ENCODE measurements at regions not wholly inside any gene's neighbourhood (a gene's known extent, or its start where the extent isn't known, plus 50 kb on each side); places are given as distances from the start of the nearest gene placed in this dataset.
A peak's percentile ranks its signal among the peaks of the same experiment; 100 is the strongest.

DNA sequence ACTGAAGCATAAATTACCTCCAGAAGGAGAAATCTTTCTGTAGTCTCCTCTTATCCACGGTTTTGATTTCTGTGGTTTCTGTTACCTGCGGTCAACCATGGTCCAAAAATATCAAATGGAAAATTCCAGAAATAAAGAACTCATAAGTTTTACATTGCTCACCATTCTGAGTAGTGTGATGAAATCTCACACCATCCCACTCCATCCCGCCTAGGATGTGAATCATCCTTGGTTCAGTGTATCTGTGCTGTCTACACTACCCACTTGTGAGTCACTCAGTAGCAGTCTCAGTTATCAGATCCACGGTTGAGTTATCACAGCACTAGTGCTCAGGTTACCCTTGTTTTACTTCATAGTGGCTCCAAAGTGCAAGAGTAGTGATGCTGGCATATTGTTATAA lies 371.2 kb downstream of the NFIB start:
- WGBS, 2 donors = 75 to 76% methylated on average over 4 of the region's 4 CpGs
- Histone ChIP-seq H3K27me3 (no peaks in the 10 kb centered on the region), H3K4me1 (peaks cover 0 to 4% (median 0%) of the 10 kb centered on the region in 4 donors), H3K36me3 (no peaks in the 10 kb centered on the region), H3K9me3 (no peaks in the 10 kb centered on the region), H3K27ac (peak overlapping the region in 1 of 4 donors; percentile 18), H3K4me3 (no peak overlapping the region)
- peak; percentile 69 for DNase-seq
- TF ChIP-seq, protein P1, sequence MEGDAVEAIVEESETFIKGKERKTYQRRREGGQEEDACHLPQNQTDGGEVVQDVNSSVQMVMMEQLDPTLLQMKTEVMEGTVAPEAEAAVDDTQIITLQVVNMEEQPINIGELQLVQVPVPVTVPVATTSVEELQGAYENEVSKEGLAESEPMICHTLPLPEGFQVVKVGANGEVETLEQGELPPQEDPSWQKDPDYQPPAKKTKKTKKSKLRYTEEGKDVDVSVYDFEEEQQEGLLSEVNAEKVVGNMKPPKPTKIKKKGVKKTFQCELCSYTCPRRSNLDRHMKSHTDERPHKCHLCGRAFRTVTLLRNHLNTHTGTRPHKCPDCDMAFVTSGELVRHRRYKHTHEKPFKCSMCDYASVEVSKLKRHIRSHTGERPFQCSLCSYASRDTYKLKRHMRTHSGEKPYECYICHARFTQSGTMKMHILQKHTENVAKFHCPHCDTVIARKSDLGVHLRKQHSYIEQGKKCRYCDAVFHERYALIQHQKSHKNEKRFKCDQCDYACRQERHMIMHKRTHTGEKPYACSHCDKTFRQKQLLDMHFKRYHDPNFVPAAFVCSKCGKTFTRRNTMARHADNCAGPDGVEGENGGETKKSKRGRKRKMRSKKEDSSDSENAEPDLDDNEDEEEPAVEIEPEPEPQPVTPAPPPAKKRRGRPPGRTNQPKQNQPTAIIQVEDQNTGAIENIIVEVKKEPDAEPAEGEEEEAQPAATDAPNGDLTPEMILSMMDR (IDR thresholded peaks at IDR 0.05) = no peak
- TF ChIP-seq EP300 (IDR thresholded peaks at IDR 0.05) = no peak
- peak in 1 of 4 donors; percentile 53 for TF ChIP-seq POLR2AphosphoS5 (IDR thresholded peaks at IDR 0.05)
- no peak for TF ChIP-seq POLR2A (IDR thresholded peaks at IDR 0.05)
- intact Hi-C loops (cut with DNase I) = no loop called here

DNA sequence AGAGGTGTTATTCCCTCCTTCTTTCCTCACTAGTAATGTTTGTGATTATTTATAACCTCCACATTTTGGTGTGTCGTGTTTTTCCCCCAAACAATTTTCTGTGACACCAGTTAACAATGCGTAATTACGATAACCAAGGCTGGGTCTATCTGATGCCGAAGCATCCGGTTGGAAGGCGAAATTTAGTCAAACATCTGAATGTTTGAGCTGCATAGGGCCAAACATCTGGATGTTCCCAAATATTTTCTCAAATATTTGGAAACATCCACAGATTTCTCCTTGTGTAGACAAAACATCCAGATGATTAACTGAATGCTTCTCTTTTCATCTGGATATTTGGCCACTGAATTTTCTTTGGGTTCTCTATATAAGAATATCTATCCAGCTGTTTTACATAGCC lies 371.7 kb downstream of the NFIB start:
- intact Hi-C loops (cut with DNase I) = no loop called here
- Histone ChIP-seq H3K27ac (peak overlapping the region in 2 of 4 donors; percentile 17 to 18), H3K4me1 (peaks cover 0 to 4% (median 0%) of the 10 kb centered on the region in 4 donors), H3K27me3 (no peaks in the 10 kb centered on the region), H3K9me3 (no peaks in the 10 kb centered on the region), H3K4me3 (no peak overlapping the region), H3K36me3 (no peaks in the 10 kb centered on the region)
- TF ChIP-seq, protein P1 (IDR thresholded peaks at IDR 0.05) = no peak
- TF ChIP-seq EP300 (IDR thresholded peaks at IDR 0.05) (no peak), POLR2A (IDR thresholded peaks at IDR 0.05) (no peak), POLR2AphosphoS5 (IDR thresholded peaks at IDR 0.05) (no peak)
- DNase-seq = no peak
- WGBS, 2 donors = 78 to 87% methylated on average over 6 of the region's 6 CpGs

DNA sequence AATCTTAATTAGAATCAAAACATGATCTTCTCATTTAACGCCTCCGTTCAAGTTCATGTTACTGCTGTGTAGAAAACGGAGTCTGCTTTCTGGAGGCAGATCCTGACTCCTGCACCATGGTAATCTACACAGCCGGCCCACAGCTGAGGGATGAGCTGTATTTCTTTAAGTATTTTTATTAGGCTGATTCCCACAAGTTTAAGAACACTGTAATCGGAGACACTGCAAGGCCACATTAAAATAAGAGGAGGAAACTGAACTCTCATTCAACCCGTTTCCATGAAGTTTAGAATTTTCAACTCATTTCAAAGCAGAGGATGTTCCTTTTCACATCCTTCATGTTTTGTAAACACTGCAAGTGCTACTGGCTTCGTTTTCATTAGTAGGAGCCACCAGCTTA lies 372.2 kb downstream of the NFIB start:
- DNase-seq = no peak
- H3K9me3 ChIP-seq = no peaks in the 10 kb centered on the region
- peaks cover 0 to 4% (median 0%) of the 10 kb centered on the region in 4 donors for H3K4me1 ChIP-seq
- H3K27me3 ChIP-seq = no peaks in the 10 kb centered on the region
- no peak overlapping the region for H3K4me3 ChIP-seq
- H3K36me3 ChIP-seq = no peaks in the 10 kb centered on the region
- 76% methylated on average over 7 of the region's 7 CpGs for WGBS, 2 donors
- intact Hi-C loops (cut with DNase I) = no loop called here
- peak overlapping the region in 2 of 4 donors; percentile 17 to 18 for H3K27ac ChIP-seq
- TF ChIP-seq EP300 (IDR thresholded peaks at IDR 0.05) (no peak), POLR2A (IDR thresholded peaks at IDR 0.05) (no peak), POLR2AphosphoS5 (IDR thresholded peaks at IDR 0.05) (no peak)
- TF ChIP-seq, protein P1 (IDR thresholded peaks at IDR 0.05) = no peak

DNA sequence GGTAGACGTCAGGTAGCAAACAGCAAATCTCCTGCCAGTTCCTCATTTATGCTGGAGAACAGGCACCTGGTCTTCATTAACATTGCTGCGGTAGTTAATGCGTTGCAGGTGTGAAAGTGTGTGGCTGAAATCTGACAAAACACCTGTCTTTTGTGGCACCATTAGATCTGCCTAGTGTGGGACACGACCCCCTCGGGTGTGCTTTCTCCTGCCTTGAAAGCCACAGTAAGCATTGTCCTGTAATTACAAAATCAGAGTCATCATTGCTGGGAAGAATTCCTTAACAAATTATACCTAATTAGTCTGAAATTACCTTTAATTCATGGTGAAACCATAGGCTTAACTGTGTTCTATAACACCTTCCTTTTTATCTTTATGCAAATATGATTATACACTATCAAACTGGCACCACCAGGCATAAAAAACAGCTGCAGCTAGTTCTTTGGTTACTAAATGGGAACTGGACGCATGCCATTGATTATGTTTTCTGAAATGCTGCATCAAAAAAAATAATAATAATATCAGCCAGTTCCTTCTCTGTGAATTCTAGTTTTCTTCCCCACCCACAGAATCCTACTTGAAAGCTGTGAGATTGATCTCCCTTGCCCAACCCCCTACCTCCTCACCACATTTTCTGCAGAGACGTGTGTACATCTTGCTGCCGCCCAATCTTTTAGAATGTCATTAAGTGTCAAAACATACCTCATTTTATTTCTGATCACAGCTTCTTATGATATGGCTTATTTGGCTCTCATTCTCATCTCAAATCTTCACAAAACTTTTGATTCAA lies 374.0 kb downstream of the NFIB start:
- DNase-seq = no peak
- intact Hi-C loops (cut with DNase I) = no loop called here
- no peaks in the 10 kb centered on the region for H3K9me3 ChIP-seq
- H3K27me3 ChIP-seq = no peaks in the 10 kb centered on the region
- no peaks in the 10 kb centered on the region for H3K36me3 ChIP-seq
- H3K4me1 ChIP-seq = no peaks in the 10 kb centered on the region
- TF ChIP-seq EP300 (IDR thresholded peaks at IDR 0.05) = no peak
- TF ChIP-seq POLR2AphosphoS5 (IDR thresholded peaks at IDR 0.05) = no peak
- TF ChIP-seq POLR2A (IDR thresholded peaks at IDR 0.05) = no peak
- TF ChIP-seq, protein P1 (IDR thresholded peaks at IDR 0.05) = no peak
- 80 to 89% methylated on average over 8 of the region's 8 CpGs for WGBS, 2 donors
- H3K4me3 ChIP-seq = no peak overlapping the region
- H3K27ac ChIP-seq = peak overlapping the region in 1 of 4 donors; percentile 1

Data from sigmoid colon (tissue), 6 donors.